ENCODE measurements at regions not wholly inside any gene's neighbourhood (a gene's known extent, or its start where the extent isn't known, plus 50 kb on each side); places are given as distances from the start of the nearest gene placed in this dataset.

DNA sequence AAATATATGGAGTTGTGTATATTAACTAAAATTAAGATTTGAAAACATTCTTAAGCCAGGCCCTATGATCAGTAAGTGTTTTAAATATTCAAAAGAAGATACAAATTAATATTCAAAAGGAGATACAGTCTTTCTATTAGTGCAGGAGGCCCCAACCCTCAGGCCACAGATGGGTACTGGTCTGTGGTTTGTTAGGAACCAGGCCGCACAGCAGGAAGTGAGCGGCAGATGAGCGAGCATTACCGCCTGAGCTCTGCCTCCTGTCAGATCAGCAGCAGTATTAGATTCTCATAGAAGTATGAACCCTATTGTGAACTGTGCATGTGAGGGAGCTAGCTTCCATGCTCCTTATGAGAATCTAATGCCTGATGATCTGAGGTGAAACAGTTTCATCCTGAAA lies 232.9 kb downstream of the FOXO1 start:
- TF ChIP-seq POLR2A (IDR thresholded peaks at IDR 0.05), result no peak
- TF ChIP-seq, protein P1, sequence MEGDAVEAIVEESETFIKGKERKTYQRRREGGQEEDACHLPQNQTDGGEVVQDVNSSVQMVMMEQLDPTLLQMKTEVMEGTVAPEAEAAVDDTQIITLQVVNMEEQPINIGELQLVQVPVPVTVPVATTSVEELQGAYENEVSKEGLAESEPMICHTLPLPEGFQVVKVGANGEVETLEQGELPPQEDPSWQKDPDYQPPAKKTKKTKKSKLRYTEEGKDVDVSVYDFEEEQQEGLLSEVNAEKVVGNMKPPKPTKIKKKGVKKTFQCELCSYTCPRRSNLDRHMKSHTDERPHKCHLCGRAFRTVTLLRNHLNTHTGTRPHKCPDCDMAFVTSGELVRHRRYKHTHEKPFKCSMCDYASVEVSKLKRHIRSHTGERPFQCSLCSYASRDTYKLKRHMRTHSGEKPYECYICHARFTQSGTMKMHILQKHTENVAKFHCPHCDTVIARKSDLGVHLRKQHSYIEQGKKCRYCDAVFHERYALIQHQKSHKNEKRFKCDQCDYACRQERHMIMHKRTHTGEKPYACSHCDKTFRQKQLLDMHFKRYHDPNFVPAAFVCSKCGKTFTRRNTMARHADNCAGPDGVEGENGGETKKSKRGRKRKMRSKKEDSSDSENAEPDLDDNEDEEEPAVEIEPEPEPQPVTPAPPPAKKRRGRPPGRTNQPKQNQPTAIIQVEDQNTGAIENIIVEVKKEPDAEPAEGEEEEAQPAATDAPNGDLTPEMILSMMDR (IDR thresholded peaks at IDR 0.05 in 8 of 11, conservative IDR thresholded peaks at IDR 0.05 in 3 of 11), result no peak
